Stomach (tissue), 8 donors: ENCODE measurements at regions not wholly inside any gene's neighbourhood (a gene's known extent, or its start where the extent isn't known, plus 50 kb on each side); places are given as distances from the start of the nearest gene placed in this dataset.
"Not testable (repeated sequence)": the region's sequence is repeated elsewhere in the genome, so short reads cannot be mapped to it uniquely, and the experiment has no call there.

Source experiments
- DNase-seq, 2 donors: peaks; one replicate each; pipeline versions ENCODE4 v3.0.0 to v3.0.0-alpha.2; 2013 to 2019
- H3K27ac ChIP-seq, 5 donors: fragments of 200-600 bp in 4 of 5; sonication (generic) in 4 of 5; one replicate each; pipeline ENCODE4 v1.5.1; 2013 to 2019; ENCODE audit warnings: mild to moderate bottlenecking in 1 of 5, moderate library complexity in 1 of 5
- H3K27me3 ChIP-seq, 3 donors: fragments of 200-600 bp; sonication (generic); one replicate each; pipeline ENCODE4 v1.5.1; 2017 to 2019; ENCODE audit warnings: mixed run types in 1 of 3
- H3K36me3 ChIP-seq, 4 donors: fragments of 200-600 bp; sonication (generic); 1 replicate in 3 of 4; 2 replicates in 1 of 4; pipeline ENCODE4 v1.5.1; 2016 to 2019
- H3K4me1 ChIP-seq, 4 donors: fragments of 200-600 bp; sonication (generic); one replicate each; pipeline ENCODE4 v1.5.1; 2016 to 2019
- H3K4me3 ChIP-seq, 4 donors: fragments of 200-600 bp; sonication (generic) in 3 of 4; one replicate each; pipeline ENCODE4 v1.5.1; 2016 to 2019; ENCODE audit warnings: mild to moderate bottlenecking in 1 of 4
- H3K9me3 ChIP-seq, 4 donors: fragments of 200-600 bp; sonication (generic); one replicate each; pipeline ENCODE4 v1.5.1; 2016 to 2019
- CTCF ChIP-seq, 7 experiments: fragments of 450-650 bp in 4 of 7; fragments of 200-600 bp in 3 of 7; sonication (generic) in 3 of 7; IDR thresholded peaks; one replicate each; pipeline ENCODE4 v1.5.1; 2016 to 2019; ENCODE audit warnings: antibody characterized with exemption in 7 of 7, control low read depth in 2 of 7, mild to moderate bottlenecking in 1 of 7
- EP300 ChIP-seq: sonication (generic); formaldehyde crosslinking; IDR thresholded peaks from one replicate; pipeline ENCODE4 v1.6.1; 2017; ENCODE audit warnings: antibody characterized with exemption
- POLR2A ChIP-seq, 4 donors: fragments of 450-650 bp; IDR thresholded peaks; one replicate each; pipeline ENCODE4 v1.6.1; 2016; ENCODE audit warnings: antibody characterized with exemption in 4 of 4, control low read depth in 2 of 4, mild to moderate bottlenecking in 1 of 4, moderate library complexity in 1 of 4
- POLR2AphosphoS5 ChIP-seq, 3 donors: sonication (generic); formaldehyde crosslinking; IDR thresholded peaks; one replicate each; pipeline ENCODE4 v1.6.1; 2016; ENCODE audit warnings: antibody characterized with exemption in 3 of 3
- WGBS, 5 donors: extraction: QIAGEN DNeasy Blood & Tissue Kit in 3 of 5; methylation state at CpG; one replicate each; pipeline versions ENCODE4 v1.1.5 to v1.1.7; 2013 to 2018; 5-methylcytosine and 5-hydroxymethylcytosine counted together
- intact Hi-C: fragments of 100-400 bp; cut with DNase I; formaldehyde crosslinking; loops from one replicate; pipeline ENCODE4 v1.15.1; 2023; ENCODE audit warnings: low total_unique reads
- donor health status: healthy with polysubstance abuse.
- donor health status: Bipolar disorder and iron deficiency.
- donor health status: healthy.

GRCh38 chr3:110519071-110519470 is 552.5 kb upstream of the NECTIN3 start:
- Histone ChIP-seq H3K9me3 (peaks cover 0 to 4% (median 0%) of the 10 kb centered on the region in 4 donors), H3K4me3 (no peak overlapping the region), H3K36me3 (no peaks in the 10 kb centered on the region), H3K27me3 (no peaks in the 10 kb centered on the region), H3K27ac (no peak overlapping the region), H3K4me1 (no peaks in the 10 kb centered on the region)
- intact Hi-C loops: no loop called here
- no peak for DNase-seq
- TF ChIP-seq CTCF (IDR thresholded peaks at IDR 0.05): no peak
- no peak for TF ChIP-seq EP300
- TF ChIP-seq POLR2AphosphoS5 (IDR thresholded peaks at IDR 0.05): no peak
- no peak for TF ChIP-seq POLR2A (IDR thresholded peaks at IDR 0.05)
- 67 to 91% (median 86%) methylated on average over 1 of the region's 1 CpG for WGBS, 5 donors

- TF ChIP-seq POLR2A (IDR thresholded peaks at IDR 0.05): no peak
- TF ChIP-seq POLR2AphosphoS5 (IDR thresholded peaks at IDR 0.05): peak in 1 of 3 donors; percentile 66
- intact Hi-C loops: no loop called here
Observed at GRCh38 chr3:110521019-110521418, 550.6 kb upstream of the NECTIN3 start.

GRCh38 chr3:110525558-110526064 is 546.0 kb upstream of the NECTIN3 start:
- intact Hi-C loops, H3K9me3 ChIP-seq, H3K27me3 ChIP-seq, H3K4me3 ChIP-seq, DNase-seq, H3K27ac ChIP-seq, H3K4me1 ChIP-seq, H3K36me3 ChIP-seq: not testable (repeated sequence)
- WGBS, 5 donors: 72 to 91% (median 83%) methylated on average over 6 of the region's 6 CpGs

More at GRCh38 chr3:110521019-110521418, 550.6 kb upstream of the NECTIN3 start:
- H3K36me3 ChIP-seq: no peaks in the 10 kb centered on the region
- H3K4me3 ChIP-seq: no peak overlapping the region
- no peaks in the 10 kb centered on the region for H3K4me1 ChIP-seq
- peaks cover 0 to 4% (median 0%) of the 10 kb centered on the region in 4 donors for H3K9me3 ChIP-seq
- WGBS, 5 donors: 32 to 62% (median 58%) methylated on average over 2 of the region's 2 CpGs
- H3K27me3 ChIP-seq: no peaks in the 10 kb centered on the region
- peak in 1 of 2 donors; percentile 14 for DNase-seq
- H3K27ac ChIP-seq: no peak overlapping the region

GRCh38 chr3:110526777-110527727 is 544.6 kb upstream of the NECTIN3 start:
- H3K27me3 ChIP-seq: no peaks in the 10 kb centered on the region
- no peaks in the 10 kb centered on the region for H3K4me1 ChIP-seq

More at GRCh38 chr3:110526777-110527727, 544.6 kb upstream of the NECTIN3 start:
- H3K4me3 ChIP-seq: no peak overlapping the region
- no peak for TF ChIP-seq POLR2AphosphoS5 (IDR thresholded peaks at IDR 0.05)
- TF ChIP-seq CTCF (IDR thresholded peaks at IDR 0.05): no peak
- TF ChIP-seq POLR2A (IDR thresholded peaks at IDR 0.05): no peak
- no peak for TF ChIP-seq EP300
- peaks cover 0 to 3% (median 0%) of the 10 kb centered on the region in 4 donors for H3K9me3 ChIP-seq
- H3K36me3 ChIP-seq: no peaks in the 10 kb centered on the region
- H3K27ac ChIP-seq: no peak overlapping the region
- 41 to 63% (median 51%) methylated on average over 3 of the region's 3 CpGs for WGBS, 5 donors
- intact Hi-C loops: no loop called here
- DNase-seq: peak in 1 of 2 donors; percentile 13
